ENCODE measurements at regions not wholly inside any gene's neighbourhood (a gene's known extent, or its start where the extent isn't known, plus 50 kb on each side); places are given as distances from the start of the nearest gene placed in this dataset.

- TF ChIP-seq FOXP4 (CRISPR knock-in tag; IDR thresholded peaks at IDR 0.05): no peak
- no peak for TF ChIP-seq HMGA2 (CRISPR knock-in tag; IDR thresholded peaks at IDR 0.05)
Measured at GRCh38 chr14:97200245-97200644, 403.1 kb downstream of the VRK1 start (continued).

GRCh38 chr14:97206916-97207315 is 409.7 kb downstream of the VRK1 start:
- peaks cover 3% of the 10 kb centered on the region; the same call in 1 of the 2 replicates for H3K4me1 Mint-ChIP-seq
- DNase-seq (ENCODE audit: low spot score) (no peak), ATAC-seq (no peak)
- H3K27ac Mint-ChIP-seq: no peak overlapping the region
- H3K36me3 Mint-ChIP-seq: no peaks in the 10 kb centered on the region
- no peaks in the 10 kb centered on the region for H3K9me3 Mint-ChIP-seq
- H3K27me3 Mint-ChIP-seq (ENCODE audit: low read depth): no peaks in the 10 kb centered on the region
- H3K4me3 Mint-ChIP-seq: no peak overlapping the region
- CTCF ChIA-PET: no interaction called here
- POLR2A ChIA-PET: no interaction called here
- no peak for TF ChIP-seq ELF4 (CRISPR knock-in tag; IDR thresholded peaks at IDR 0.05; ENCODE audit: low read depth)
- no peak for TF ChIP-seq ZNF232 (CRISPR knock-in tag; IDR thresholded peaks at IDR 0.05)
- TF ChIP-seq PRDM15 (CRISPR knock-in tag; IDR thresholded peaks at IDR 0.05): no peak
- TF ChIP-seq ZSCAN18 (CRISPR knock-in tag; IDR thresholded peaks at IDR 0.05): no peak
- TF ChIP-seq ZNF671 (CRISPR knock-in tag; IDR thresholded peaks at IDR 0.05): no peak
- no peak for TF ChIP-seq ESRRA (CRISPR knock-in tag; IDR thresholded peaks at IDR 0.05; ENCODE audit: borderline replicate concordance)
- no peak for TF ChIP-seq ZNF263 (CRISPR knock-in tag; IDR thresholded peaks at IDR 0.05; ENCODE audit: low read depth)
- TF ChIP-seq ZNF317 (CRISPR knock-in tag; IDR thresholded peaks at IDR 0.05; ENCODE audit: borderline replicate concordance, low read depth): no peak
- TF ChIP-seq ZNF416 (CRISPR knock-in tag; IDR thresholded peaks at IDR 0.05): no peak
- no peak for TF ChIP-seq CTCF (IDR thresholded peaks at IDR 0.05)
- TF ChIP-seq ZBTB21 (CRISPR knock-in tag; IDR thresholded peaks at IDR 0.05; ENCODE audit: borderline replicate concordance): no peak
- TF ChIP-seq PREB (CRISPR knock-in tag; IDR thresholded peaks at IDR 0.05; ENCODE audit: borderline replicate concordance): no peak
- TF ChIP-seq ARID4B (CRISPR knock-in tag; IDR thresholded peaks at IDR 0.05; ENCODE audit: borderline replicate concordance): no peak
- TF ChIP-seq ETV6 (CRISPR knock-in tag; IDR thresholded peaks at IDR 0.05): no peak
- TF ChIP-seq SMAD3 (CRISPR knock-in tag; IDR thresholded peaks at IDR 0.05; ENCODE audit: borderline replicate concordance): no peak

All from WTC11 (cell line).